K562 (cell line): ENCODE measurements at regions not wholly inside any gene's neighbourhood (a gene's known extent, or its start where the extent isn't known, plus 50 kb on each side); places are given as distances from the start of the nearest gene placed in this dataset.

Experiments used
- CREB1 ChIP-seq, 2 experiments: sonication (generic) in 1 of 2; formaldehyde crosslinking in 1 of 2; IDR thresholded peaks; 2 replicates each; pipeline versions ENCODE4 v1.6.1 to v1.8.0; 2012 to 2022; ENCODE audit warnings: inconsistent platforms in 1 of 2, mild to moderate bottlenecking in 1 of 2, missing genetic modification reagents in 1 of 2, moderate library complexity in 1 of 2
- FIP1L1 ChIP-seq: fragments of 200-400 bp; formaldehyde crosslinking; IDR thresholded peaks from 2 replicates; pipeline ENCODE4 v1.6.1; 2018; ENCODE audit warnings: mild to moderate bottlenecking, low read depth, low read length; ENCODE audit not compliant: poor library complexity, severe bottlenecking
- GTF2F1 ChIP-seq: IDR thresholded peaks from 2 replicates; pipeline ENCODE4 v1.6.1; 2011; ENCODE audit warnings: low read depth, low read length, improper control_type of control experiment
- HDAC6 ChIP-seq: IDR thresholded peaks from 2 replicates; pipeline ENCODE4 v1.6.1; 2012; ENCODE audit warnings: low read depth, mild to moderate bottlenecking, control low read depth, inconsistent platforms, low read length, moderate library complexity
- JUNB ChIP-seq: fragments of 450-650 bp; formaldehyde crosslinking; conservative IDR thresholded peaks from 2 replicates; pipeline ENCODE4 v1.4.0; 2020; ENCODE audit warnings: mild to moderate bottlenecking
- NFIC ChIP-seq: fragments of 450-650 bp; IDR thresholded peaks from 2 replicates; pipeline ENCODE4 v1.6.1; 2017; ENCODE audit warnings: mild to moderate bottlenecking, inconsistent platforms
- RFX5 ChIP-seq: IDR thresholded peaks from 2 replicates; pipeline ENCODE4 v1.6.1; 2011; ENCODE audit warnings: low read depth, mild to moderate bottlenecking, improper control_type of control experiment, low read length
- SPI1 ChIP-seq: IDR thresholded peaks from 2 replicates; pipeline ENCODE4 v1.6.1; 2011; ENCODE audit warnings: low read depth, low read length, control low read depth, borderline replicate concordance
- ZNF444 ChIP-seq: fragments of 250-450 bp; sonication (Bioruptor Pico); IDR thresholded peaks from 2 replicates; pipeline ENCODE4 v1.4.0; 2020; ENCODE audit warnings: mild to moderate bottlenecking, moderate library complexity
- ZNF75A ChIP-seq: fragments of 450-650 bp; formaldehyde crosslinking; IDR thresholded peaks from 2 replicates; pipeline ENCODE4 v1.4.0; 2020; ENCODE audit warnings: mild to moderate bottlenecking
- TF ChIP-seq, protein P1 (sequence below): IDR thresholded peaks from 2 replicates; pipeline ENCODE4 v1.6.1; 2012; ENCODE audit warnings: low read depth, low read length, improper control_type of control experiment, borderline replicate concordance
- TF ChIP-seq, protein P2 (sequence below), 3 experiments: IDR thresholded peaks in 2 of 3; conservative IDR thresholded peaks in 1 of 3; 2 replicates each; pipeline ENCODE4 v1.5.1; 2011 to 2012; ENCODE audit warnings: low read length in 3 of 3, mild to moderate bottlenecking in 3 of 3, control low read depth in 2 of 3, improper control_type of control experiment in 1 of 3, inconsistent platforms in 1 of 3, low read depth in 1 of 3, mixed read lengths in 1 of 3, moderate library complexity in 1 of 3; ENCODE audit not compliant: insufficient read depth in 2 of 3

DNA sequence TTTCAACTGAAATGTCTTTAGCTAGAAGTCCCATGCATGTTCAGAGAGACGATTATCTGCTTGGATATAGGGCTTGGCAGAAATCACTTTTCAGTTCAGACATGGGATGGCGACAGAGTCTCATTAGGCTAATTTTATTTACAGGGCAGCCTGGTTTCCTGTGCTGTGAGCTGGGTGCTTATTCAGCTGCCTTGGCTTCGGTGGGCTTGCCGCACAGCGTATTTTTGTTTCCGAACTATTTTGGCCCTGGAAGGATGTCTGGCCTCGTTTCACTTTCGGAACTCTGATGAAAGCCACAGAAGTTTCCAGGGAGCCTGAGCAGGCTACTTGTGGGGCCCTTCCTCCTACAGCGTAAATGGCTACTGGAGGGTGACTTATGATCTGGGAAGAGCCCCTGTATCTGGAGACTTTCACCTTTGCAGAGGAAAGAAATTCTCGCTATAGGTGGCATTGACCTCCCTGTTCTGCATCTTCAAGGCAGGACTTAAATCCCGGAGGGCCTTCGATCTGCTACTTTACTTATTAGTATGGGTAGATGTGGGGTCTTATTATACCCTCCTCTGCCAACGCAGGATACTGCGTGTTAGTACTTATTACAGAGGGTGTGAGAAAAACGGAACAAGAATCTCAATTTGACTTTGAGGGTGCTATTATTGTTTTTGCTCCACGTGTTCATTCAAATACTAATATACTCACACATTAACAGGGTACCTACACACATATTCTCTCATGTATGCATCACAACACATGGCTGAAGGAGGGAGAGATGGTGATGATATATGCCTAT, 364.0 kb upstream of the RBMS3 start:
- TF ChIP-seq, protein P1, sequence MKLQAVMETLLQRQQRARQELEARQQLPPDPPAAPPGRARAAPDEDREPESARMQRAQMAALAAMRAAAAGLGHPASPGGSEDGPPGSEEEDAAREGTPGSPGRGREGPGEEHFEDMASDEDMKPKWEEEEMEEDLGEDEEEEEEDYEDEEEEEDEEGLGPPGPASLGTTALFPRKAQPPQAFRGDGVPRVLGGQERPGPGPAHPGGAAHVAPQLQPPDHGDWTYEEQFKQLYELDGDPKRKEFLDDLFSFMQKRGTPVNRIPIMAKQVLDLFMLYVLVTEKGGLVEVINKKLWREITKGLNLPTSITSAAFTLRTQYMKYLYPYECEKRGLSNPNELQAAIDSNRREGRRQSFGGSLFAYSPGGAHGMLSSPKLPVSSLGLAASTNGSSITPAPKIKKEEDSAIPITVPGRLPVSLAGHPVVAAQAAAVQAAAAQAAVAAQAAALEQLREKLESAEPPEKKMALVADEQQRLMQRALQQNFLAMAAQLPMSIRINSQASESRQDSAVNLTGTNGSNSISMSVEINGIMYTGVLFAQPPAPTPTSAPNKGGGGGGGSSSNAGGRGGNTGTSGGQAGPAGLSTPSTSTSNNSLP = no peak
- no peak for TF ChIP-seq ZNF75A (CRISPR knock-in tag)
- TF ChIP-seq FIP1L1 = no peak
- TF ChIP-seq SPI1 = no peak
- no peak for TF ChIP-seq HDAC6
- no peak for TF ChIP-seq NFIC
- no peak for TF ChIP-seq ZNF444 (CRISPR knock-in tag)
- TF ChIP-seq JUNB (CRISPR knock-in tag) = no peak
- TF ChIP-seq, protein P2, sequence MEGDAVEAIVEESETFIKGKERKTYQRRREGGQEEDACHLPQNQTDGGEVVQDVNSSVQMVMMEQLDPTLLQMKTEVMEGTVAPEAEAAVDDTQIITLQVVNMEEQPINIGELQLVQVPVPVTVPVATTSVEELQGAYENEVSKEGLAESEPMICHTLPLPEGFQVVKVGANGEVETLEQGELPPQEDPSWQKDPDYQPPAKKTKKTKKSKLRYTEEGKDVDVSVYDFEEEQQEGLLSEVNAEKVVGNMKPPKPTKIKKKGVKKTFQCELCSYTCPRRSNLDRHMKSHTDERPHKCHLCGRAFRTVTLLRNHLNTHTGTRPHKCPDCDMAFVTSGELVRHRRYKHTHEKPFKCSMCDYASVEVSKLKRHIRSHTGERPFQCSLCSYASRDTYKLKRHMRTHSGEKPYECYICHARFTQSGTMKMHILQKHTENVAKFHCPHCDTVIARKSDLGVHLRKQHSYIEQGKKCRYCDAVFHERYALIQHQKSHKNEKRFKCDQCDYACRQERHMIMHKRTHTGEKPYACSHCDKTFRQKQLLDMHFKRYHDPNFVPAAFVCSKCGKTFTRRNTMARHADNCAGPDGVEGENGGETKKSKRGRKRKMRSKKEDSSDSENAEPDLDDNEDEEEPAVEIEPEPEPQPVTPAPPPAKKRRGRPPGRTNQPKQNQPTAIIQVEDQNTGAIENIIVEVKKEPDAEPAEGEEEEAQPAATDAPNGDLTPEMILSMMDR (IDR thresholded peaks at IDR 0.05 in 2 of 3, conservative IDR thresholded peaks at IDR 0.05 in 1 of 3; ENCODE audit: insufficient read depth in 2 of 3, low read depth in 1 of 3, low read length in 3 of 3) = no peak
- TF ChIP-seq CREB1 (IDR thresholded peaks at IDR 0.05) = no peak
- no peak for TF ChIP-seq CREB1 (CRISPR knock-in tag; IDR thresholded peaks at IDR 0.05)
- no peak for TF ChIP-seq GTF2F1
- TF ChIP-seq RFX5 = no peak
